ENCODE measurements at regions not wholly inside any gene's neighbourhood (a gene's known extent, or its start where the extent isn't known, plus 50 kb on each side); places are given as distances from the start of the nearest gene placed in this dataset.

DNA sequence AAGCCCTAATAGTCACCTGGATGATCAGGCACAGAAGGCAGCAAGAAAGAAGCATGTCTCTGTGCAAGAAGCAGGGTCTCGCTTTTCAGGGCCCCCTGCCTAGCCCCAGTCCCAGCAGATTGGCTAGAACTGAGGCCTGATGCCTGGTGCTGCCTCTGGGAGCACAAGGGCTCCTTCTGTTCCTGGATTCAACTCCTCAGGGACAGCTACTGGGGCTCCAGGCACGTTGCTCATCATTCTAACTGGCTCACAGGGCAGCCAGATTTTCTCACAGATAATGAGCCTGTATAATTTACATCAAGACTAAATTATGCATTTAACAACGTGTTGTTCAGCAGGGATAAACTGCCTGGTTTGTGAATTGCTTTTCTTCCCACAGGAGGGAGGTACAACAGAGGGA lies 106.5 kb upstream of the PLXNC1 start:
- no peaks in the 10 kb centered on the region for H3K36me3 ChIP-seq (ENCODE audit: control insufficient read depth, insufficient read depth, low read length)
- no peak overlapping the region for H3K4me3 ChIP-seq (ENCODE audit: low read length)
- H3K27me3 ChIP-seq (ENCODE audit: control insufficient read depth, insufficient read depth, low read length) = no peaks in the 10 kb centered on the region
- no peak for DNase-seq
- H3K9me3 ChIP-seq (ENCODE audit: control insufficient read depth, low read depth, low read length) = no peaks in the 10 kb centered on the region
- WGBS (ENCODE audit: insufficient coverage, low lambda C conversion rate) = no CpG with 5 or more reads among the region's 3 CpGs
- no peak overlapping the region for H3K27ac ChIP-seq (ENCODE audit: low read length)
- H3K4me1 ChIP-seq (ENCODE audit: control insufficient read depth, insufficient read depth, low read length) = no peaks in the 10 kb centered on the region

DNA sequence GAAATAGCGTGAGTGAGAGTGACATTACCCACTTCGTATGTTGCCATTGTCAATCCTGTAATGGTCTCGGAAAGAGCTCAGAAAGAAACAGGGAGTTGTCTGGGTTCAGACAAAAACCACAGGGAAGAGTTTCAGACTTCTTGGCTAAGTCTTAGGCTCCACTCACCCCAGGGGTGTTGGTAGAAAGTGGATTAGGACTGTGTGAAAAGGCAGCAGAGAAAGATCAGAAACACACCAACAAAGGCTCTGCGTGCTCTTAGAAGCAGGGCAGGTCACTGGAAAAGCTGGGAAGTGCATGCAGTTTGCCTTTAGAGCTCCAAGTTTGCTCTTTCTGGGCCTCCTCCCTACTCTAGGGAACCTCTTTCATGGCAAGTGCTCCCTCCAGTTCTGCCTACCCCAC lies 106.1 kb upstream of the PLXNC1 start:
- WGBS (ENCODE audit: insufficient coverage, low lambda C conversion rate) = no CpG with 5 or more reads among the region's 4 CpGs
- H3K36me3 ChIP-seq (ENCODE audit: control insufficient read depth, insufficient read depth, low read length) = no peaks in the 10 kb centered on the region
- no peak overlapping the region for H3K4me3 ChIP-seq (ENCODE audit: low read length)
- H3K4me1 ChIP-seq (ENCODE audit: control insufficient read depth, insufficient read depth, low read length) = no peaks in the 10 kb centered on the region
- DNase-seq = no peak
- no peaks in the 10 kb centered on the region for H3K27me3 ChIP-seq (ENCODE audit: control insufficient read depth, insufficient read depth, low read length)
- no peaks in the 10 kb centered on the region for H3K9me3 ChIP-seq (ENCODE audit: control insufficient read depth, low read depth, low read length)
- no peak overlapping the region for H3K27ac ChIP-seq (ENCODE audit: low read length)

DNA sequence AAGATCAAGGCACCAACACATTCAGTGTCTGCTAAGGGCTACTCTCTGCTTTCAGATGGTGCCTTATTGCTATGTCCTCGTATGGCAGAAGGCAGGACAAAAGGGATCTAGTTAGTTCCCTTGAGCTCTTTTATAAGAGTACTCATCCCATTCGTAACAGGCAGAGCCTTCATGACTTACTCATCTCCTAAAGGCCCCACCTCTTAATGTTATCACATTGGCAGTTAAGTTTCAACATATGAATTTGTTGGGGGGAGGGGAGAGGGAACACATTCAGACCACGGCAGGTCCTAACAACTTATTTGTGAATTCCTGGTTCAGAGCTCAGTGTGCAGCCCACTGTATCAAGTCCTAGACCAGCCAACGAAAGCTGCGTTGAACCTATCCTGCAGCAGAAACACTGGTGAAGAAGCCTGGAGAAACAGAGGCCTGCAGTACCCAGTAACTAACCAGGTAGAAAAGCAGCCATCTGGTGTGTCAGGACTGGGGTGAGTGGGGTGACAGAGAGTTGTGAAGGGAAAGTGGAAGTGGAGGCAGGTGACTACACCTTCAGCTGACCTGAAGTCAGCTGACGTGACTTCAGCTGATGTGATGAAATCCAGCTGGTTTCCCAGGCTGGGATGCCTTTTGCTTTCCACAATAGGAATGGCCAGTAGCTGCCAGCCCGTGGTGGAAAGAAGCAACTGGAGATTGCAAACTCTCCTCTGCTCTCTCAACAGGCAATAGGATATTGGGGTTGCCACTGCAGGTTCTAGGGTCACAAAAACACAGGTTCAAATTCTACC lies 101.6 kb upstream of the PLXNC1 start:
- WGBS (ENCODE audit: insufficient coverage, low lambda C conversion rate) = no CpG with 5 or more reads among the region's 7 CpGs

DNA sequence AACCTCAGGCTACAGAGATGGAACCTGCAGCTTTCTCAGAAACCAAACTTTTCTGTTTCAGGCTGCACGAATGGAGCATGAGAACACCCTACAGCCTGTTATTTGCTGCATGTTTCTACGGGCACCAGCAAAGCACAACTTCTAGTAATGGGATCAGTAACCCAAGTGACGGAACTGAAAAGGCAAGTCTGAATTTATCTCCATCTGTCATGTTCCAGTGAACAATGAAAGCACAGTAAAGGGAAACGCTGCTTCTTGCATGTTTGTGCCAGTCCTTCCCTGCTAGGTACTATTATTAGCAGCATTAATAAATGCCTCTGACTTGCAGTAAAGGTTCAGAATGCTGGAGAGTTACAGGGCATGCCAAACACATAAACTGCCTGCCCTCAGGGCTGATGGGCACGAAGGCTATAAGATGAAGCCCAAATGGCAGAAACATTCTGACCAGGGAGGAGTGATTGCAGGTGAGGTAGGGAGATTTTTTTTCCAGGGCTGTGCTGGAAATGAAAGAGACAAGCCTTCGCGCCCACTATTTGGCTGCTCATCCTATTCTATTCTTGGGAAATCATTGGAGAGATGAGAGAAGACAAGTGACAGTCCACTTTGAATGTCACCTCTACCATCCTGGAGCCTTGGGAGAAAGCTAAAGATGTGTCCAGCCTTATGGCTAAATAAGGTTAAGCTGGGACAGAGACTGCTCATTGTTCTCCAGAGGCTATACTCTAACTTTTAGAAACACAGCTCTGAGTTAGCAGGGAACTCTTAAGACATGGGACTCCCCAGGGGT lies 100.4 kb upstream of the PLXNC1 start:
- WGBS (ENCODE audit: insufficient coverage, low lambda C conversion rate) = 60% methylated on average over 1 of the region's 7 CpGs
- H3K4me1 ChIP-seq (ENCODE audit: control insufficient read depth, insufficient read depth, low read length) = peaks cover 1% of the 10 kb centered on the region
- H3K27me3 ChIP-seq (ENCODE audit: control insufficient read depth, insufficient read depth, low read length) = no peaks in the 10 kb centered on the region
- H3K9me3 ChIP-seq (ENCODE audit: control insufficient read depth, low read depth, low read length) = no peaks in the 10 kb centered on the region
- DNase-seq = no peak
- H3K4me3 ChIP-seq (ENCODE audit: low read length) = no peak overlapping the region
- no peak overlapping the region for H3K27ac ChIP-seq (ENCODE audit: low read length)
- no peaks in the 10 kb centered on the region for H3K36me3 ChIP-seq (ENCODE audit: control insufficient read depth, insufficient read depth, low read length)

More for the DNA sequence above, 101.6 kb upstream of the PLXNC1 start:
- Histone ChIP-seq H3K27ac (ENCODE audit: low read length) (no peak overlapping the region), H3K36me3 (ENCODE audit: control insufficient read depth, insufficient read depth, low read length) (no peaks in the 10 kb centered on the region), H3K27me3 (ENCODE audit: control insufficient read depth, insufficient read depth, low read length) (no peaks in the 10 kb centered on the region), H3K4me1 (ENCODE audit: control insufficient read depth, insufficient read depth, low read length) (no peaks in the 10 kb centered on the region), H3K4me3 (ENCODE audit: low read length) (no peak overlapping the region), H3K9me3 (ENCODE audit: control insufficient read depth, low read depth, low read length) (no peaks in the 10 kb centered on the region)
- DNase-seq = peak; percentile 83 to 84

DNA sequence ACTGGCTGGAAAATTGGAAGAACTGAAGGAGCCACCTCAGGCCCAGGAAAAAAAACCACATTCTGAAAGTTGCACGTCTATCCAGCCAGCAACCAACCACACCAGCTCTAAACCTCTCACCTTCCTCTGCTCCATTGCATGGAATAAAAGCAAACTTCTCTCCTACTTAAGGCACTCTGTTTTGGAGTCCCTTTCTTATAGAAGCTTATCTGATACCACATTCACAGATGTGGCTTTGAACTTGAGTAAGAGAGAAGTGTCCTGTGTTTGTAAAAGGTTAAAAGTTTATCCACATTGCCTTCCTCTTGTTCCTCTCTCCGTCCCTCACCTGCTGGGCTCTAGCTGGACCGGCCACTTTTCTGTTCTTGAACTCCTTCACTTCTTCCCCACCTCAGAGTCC lies 99.6 kb upstream of the PLXNC1 start:
- Histone ChIP-seq H3K9me3 (ENCODE audit: control insufficient read depth, low read depth, low read length) (peaks cover under 1% of the 10 kb centered on the region), H3K4me3 (ENCODE audit: low read length) (no peak overlapping the region), H3K27me3 (ENCODE audit: control insufficient read depth, insufficient read depth, low read length) (no peaks in the 10 kb centered on the region), H3K27ac (ENCODE audit: low read length) (no peak overlapping the region), H3K4me1 (ENCODE audit: control insufficient read depth, insufficient read depth, low read length) (peaks cover 8% of the 10 kb centered on the region), H3K36me3 (ENCODE audit: control insufficient read depth, insufficient read depth, low read length) (no peaks in the 10 kb centered on the region)
- WGBS (ENCODE audit: insufficient coverage, low lambda C conversion rate) = no CpG with 5 or more reads among the region's 3 CpGs
- no peak for DNase-seq

DNA sequence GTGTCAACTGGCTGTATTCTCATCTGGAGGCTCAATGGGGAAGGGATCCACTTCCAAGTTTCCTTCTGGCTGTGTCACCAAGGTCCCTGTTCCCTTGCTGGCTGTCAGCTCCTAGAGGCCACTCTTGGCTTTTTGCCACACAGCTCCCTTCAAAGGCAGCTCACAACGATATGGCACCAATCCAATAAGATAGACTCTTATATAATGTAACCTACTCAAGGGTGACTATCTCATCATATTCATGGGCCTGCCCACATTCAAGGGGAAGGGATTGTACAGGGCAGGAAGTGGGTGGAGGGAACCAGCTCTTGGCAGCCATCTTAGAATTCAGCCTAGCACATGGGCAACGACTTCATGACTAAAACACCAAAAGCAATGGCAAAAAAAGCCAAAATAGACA lies 98.7 kb upstream of the PLXNC1 start:
- Histone ChIP-seq H3K9me3 (ENCODE audit: control insufficient read depth, low read depth, low read length) (peaks cover 7% of the 10 kb centered on the region), H3K27me3 (ENCODE audit: control insufficient read depth, insufficient read depth, low read length) (no peaks in the 10 kb centered on the region), H3K4me1 (ENCODE audit: control insufficient read depth, insufficient read depth, low read length) (peaks cover 10% of the 10 kb centered on the region), H3K36me3 (ENCODE audit: control insufficient read depth, insufficient read depth, low read length) (no peaks in the 10 kb centered on the region), H3K27ac (ENCODE audit: low read length) (no peak overlapping the region), H3K4me3 (ENCODE audit: low read length) (no peak overlapping the region)
- 100% methylated on average over 1 of the region's 2 CpGs for WGBS (ENCODE audit: insufficient coverage, low lambda C conversion rate)
- DNase-seq = no peak

DNA sequence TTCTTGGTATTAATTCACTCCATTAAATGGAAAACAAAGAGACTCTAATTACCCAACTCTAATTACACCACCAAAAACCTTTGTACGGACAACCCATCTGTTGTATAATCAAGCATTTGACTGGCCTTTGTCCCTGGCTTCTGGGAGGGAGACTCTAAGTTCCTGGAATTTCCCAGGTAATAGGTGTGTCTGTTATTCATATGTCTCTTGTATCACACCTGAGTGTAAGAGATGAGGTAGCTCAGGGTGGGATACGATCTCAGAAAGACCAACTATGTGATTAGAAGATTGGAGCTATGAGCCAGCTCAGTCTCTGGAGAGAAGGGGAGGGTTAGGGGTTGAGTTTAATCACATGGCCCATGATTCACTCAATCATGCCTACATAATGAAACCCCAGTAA lies 94.7 kb upstream of the PLXNC1 start:
- no CpG with 5 or more reads among the region's 2 CpGs for WGBS (ENCODE audit: insufficient coverage, low lambda C conversion rate)

DNA sequence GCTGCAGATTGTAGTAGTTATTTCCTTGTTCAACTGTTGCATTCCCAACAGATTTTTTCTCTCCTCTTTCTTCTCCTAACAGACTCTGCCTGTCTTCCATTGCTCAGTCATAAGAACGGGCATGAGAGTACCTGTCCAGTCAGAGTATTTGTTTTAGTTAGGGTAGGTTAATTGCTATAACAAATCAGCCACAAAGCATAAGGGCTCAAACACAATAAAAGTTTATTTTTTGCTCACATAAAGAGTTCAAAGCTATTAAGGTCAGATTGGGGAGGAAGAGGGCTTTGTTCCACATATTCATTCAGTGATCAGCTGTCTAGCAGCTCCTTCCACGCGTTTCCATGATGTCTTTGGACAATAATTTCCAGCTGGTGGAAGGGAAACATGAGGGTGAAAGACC lies 92.8 kb upstream of the PLXNC1 start:
- no peak for DNase-seq
- WGBS (ENCODE audit: insufficient coverage, low lambda C conversion rate) = no CpG with 5 or more reads among the region's 3 CpGs
- H3K4me1 ChIP-seq (ENCODE audit: control insufficient read depth, insufficient read depth, low read length) = peaks cover 10% of the 10 kb centered on the region
- no peaks in the 10 kb centered on the region for H3K36me3 ChIP-seq (ENCODE audit: control insufficient read depth, insufficient read depth, low read length)
- H3K4me3 ChIP-seq (ENCODE audit: low read length) = no peak overlapping the region
- no peaks in the 10 kb centered on the region for H3K27me3 ChIP-seq (ENCODE audit: control insufficient read depth, insufficient read depth, low read length)
- no peak overlapping the region for H3K27ac ChIP-seq (ENCODE audit: low read length)
- H3K9me3 ChIP-seq (ENCODE audit: control insufficient read depth, low read depth, low read length) = peaks cover 10% of the 10 kb centered on the region

More for the DNA sequence above, 94.7 kb upstream of the PLXNC1 start:
- H3K9me3 ChIP-seq (ENCODE audit: control insufficient read depth, low read depth, low read length) = peaks cover 10% of the 10 kb centered on the region
- no peaks in the 10 kb centered on the region for H3K36me3 ChIP-seq (ENCODE audit: control insufficient read depth, insufficient read depth, low read length)
- H3K4me3 ChIP-seq (ENCODE audit: low read length) = no peak overlapping the region
- DNase-seq = peak; percentile 69 to 82
- no peaks in the 10 kb centered on the region for H3K27me3 ChIP-seq (ENCODE audit: control insufficient read depth, insufficient read depth, low read length)
- H3K27ac ChIP-seq (ENCODE audit: low read length) = peak overlapping the region; percentile 76
- H3K4me1 ChIP-seq (ENCODE audit: control insufficient read depth, insufficient read depth, low read length) = peaks cover 10% of the 10 kb centered on the region

DNA sequence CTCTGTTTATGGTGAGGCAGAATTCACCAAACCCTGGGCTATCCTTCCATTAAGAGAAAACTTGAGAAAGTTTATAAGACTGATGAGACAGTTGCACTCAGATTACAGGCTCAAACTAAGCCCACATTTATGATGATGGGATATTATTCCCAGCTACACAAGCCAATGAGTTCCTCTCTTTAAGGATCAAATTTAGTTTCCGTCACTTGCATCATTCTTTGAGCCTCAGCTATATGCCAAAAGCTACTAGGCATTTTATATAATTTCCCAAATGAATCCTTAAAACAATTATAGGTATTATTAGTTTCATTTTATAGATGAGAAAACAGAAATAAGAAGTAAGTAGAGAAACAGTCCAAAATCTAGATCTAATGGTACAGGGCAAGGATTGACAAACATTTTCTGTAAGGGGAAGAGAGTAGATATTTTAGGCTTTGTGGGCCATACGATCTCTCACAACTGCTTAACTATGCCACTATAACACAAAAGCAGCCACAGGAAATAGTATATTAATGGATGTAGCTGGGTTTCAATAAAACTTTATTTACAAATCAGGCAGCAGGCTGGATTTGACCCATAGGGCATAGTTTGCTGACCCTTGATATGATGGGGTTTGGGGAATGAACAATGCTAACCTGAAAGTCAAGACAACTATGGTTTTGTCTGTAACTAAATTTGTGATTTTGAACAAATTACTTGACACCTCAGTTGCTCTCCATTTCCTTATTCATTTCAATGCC lies 91.8 kb upstream of the PLXNC1 start:
- H3K36me3 ChIP-seq (ENCODE audit: control insufficient read depth, insufficient read depth, low read length) = no peaks in the 10 kb centered on the region
- no peaks in the 10 kb centered on the region for H3K27me3 ChIP-seq (ENCODE audit: control insufficient read depth, insufficient read depth, low read length)
- 100% methylated on average over 1 of the region's 2 CpGs for WGBS (ENCODE audit: insufficient coverage, low lambda C conversion rate)
- no peak for DNase-seq
- no peak overlapping the region for H3K27ac ChIP-seq (ENCODE audit: low read length)
- H3K4me1 ChIP-seq (ENCODE audit: control insufficient read depth, insufficient read depth, low read length) = peaks cover 10% of the 10 kb centered on the region
- H3K4me3 ChIP-seq (ENCODE audit: low read length) = no peak overlapping the region
- H3K9me3 ChIP-seq (ENCODE audit: control insufficient read depth, low read depth, low read length) = peaks cover 10% of the 10 kb centered on the region
